Liver (tissue), 8 donors: ENCODE measurements at regions not wholly inside any gene's neighbourhood (a gene's known extent, or its start where the extent isn't known, plus 50 kb on each side); places are given as distances from the start of the nearest gene placed in this dataset.
"Not testable (repeated sequence)": the region's sequence is repeated elsewhere in the genome, so short reads cannot be mapped to it uniquely, and the experiment has no call there.

ENCODE experiments used
- DNase-seq: peaks from one replicate; pipeline ENCODE4 v3.0.0-alpha.2; 2017; ENCODE audit warnings: low spot score
- H3K27ac ChIP-seq, 2 donors: one replicate each; pipeline ENCODE4 v1.7.0; 2013; ENCODE audit warnings: inconsistent platforms in 2 of 2, low read length in 2 of 2, control low read depth in 1 of 2, low read depth in 1 of 2, mild to moderate bottlenecking in 1 of 2
- H3K27me3 ChIP-seq, 4 donors: one replicate each; pipeline versions ENCODE4 v1.6.1 to v1.7.0; 2013; ENCODE audit warnings: low read length in 3 of 4, inconsistent platforms in 1 of 4, mild to moderate bottlenecking in 1 of 4, moderate library complexity in 1 of 4; ENCODE audit not compliant: control insufficient read depth in 4 of 4, insufficient read depth in 4 of 4
- H3K36me3 ChIP-seq, 4 donors: one replicate each; pipeline versions ENCODE4 v1.6.1 to v1.7.0; 2013; ENCODE audit warnings: low read length in 3 of 4, mild to moderate bottlenecking in 3 of 4, low read depth in 1 of 4, moderate library complexity in 1 of 4; ENCODE audit not compliant: control insufficient read depth in 4 of 4, insufficient read depth in 3 of 4
- H3K4me1 ChIP-seq, 4 donors: one replicate each; pipeline versions ENCODE4 v1.6.1 to v1.7.0; 2013; ENCODE audit warnings: low read length in 3 of 4, mild to moderate bottlenecking in 3 of 4, moderate library complexity in 1 of 4; ENCODE audit not compliant: control insufficient read depth in 4 of 4, insufficient read depth in 4 of 4
- H3K4me3 ChIP-seq, 3 donors: one replicate each; pipeline versions ENCODE4 v1.6.1 to v1.7.0; 2013; ENCODE audit warnings: low read length in 3 of 3, control low read depth in 1 of 3, low read depth in 1 of 3, mild to moderate bottlenecking in 1 of 3
- H3K9ac ChIP-seq, 2 donors: one replicate each; pipeline ENCODE4 v1.7.0; 2013; ENCODE audit warnings: low read length in 2 of 2, mild to moderate bottlenecking in 2 of 2, moderate library complexity in 2 of 2, control low read depth in 1 of 2, low read depth in 1 of 2
- H3K9me3 ChIP-seq, 4 donors: one replicate each; pipeline versions ENCODE4 v1.6.1 to v1.7.0; 2013; ENCODE audit warnings: low read length in 3 of 4; ENCODE audit not compliant: control insufficient read depth in 4 of 4
- CTCF ChIP-seq: fragments of 150-350 bp; IDR thresholded peaks from 2 replicates; pipeline ENCODE4 v1.5.1; 2017; ENCODE audit warnings: improper control_type of control experiment, low read depth, low read length; ENCODE audit not compliant: missing input control
- EGR1 ChIP-seq, 2 donors: IDR thresholded peaks; 2 replicates each; pipeline ENCODE4 v1.6.1; 2016 to 2018; ENCODE audit warnings: antibody characterized with exemption in 2 of 2, low read depth in 2 of 2
- FOXA1 ChIP-seq: IDR thresholded peaks from 2 replicates; pipeline ENCODE4 v1.6.1; 2016; ENCODE audit warnings: antibody characterized with exemption
- FOXA2 ChIP-seq: IDR thresholded peaks from 2 replicates; pipeline ENCODE4 v1.6.1; 2016; ENCODE audit warnings: antibody characterized with exemption
- HNF4A ChIP-seq, 2 donors: conservative IDR thresholded peaks; 2 replicates each; pipeline ENCODE4 v1.6.1; 2016; ENCODE audit warnings: antibody characterized with exemption in 2 of 2, mild to moderate bottlenecking in 2 of 2
- JUND ChIP-seq, 2 donors: IDR thresholded peaks; 2 replicates each; pipeline ENCODE4 v1.6.1; 2016; ENCODE audit warnings: antibody characterized with exemption in 2 of 2
- MAX ChIP-seq: IDR thresholded peaks from 2 replicates; pipeline ENCODE4 v1.6.1; 2016; ENCODE audit warnings: antibody characterized with exemption
- NR2F2 ChIP-seq: IDR thresholded peaks from 2 replicates; pipeline ENCODE4 v1.6.1; 2016; ENCODE audit warnings: antibody characterized with exemption
- RAD21 ChIP-seq, 2 donors: IDR thresholded peaks; 2 replicates each; pipeline ENCODE4 v1.6.1; 2016; ENCODE audit warnings: antibody characterized with exemption in 2 of 2, mild to moderate bottlenecking in 2 of 2
- RXRA ChIP-seq, 2 donors: IDR thresholded peaks; 2 replicates each; pipeline ENCODE4 v1.6.1; 2017 to 2018; ENCODE audit warnings: antibody characterized with exemption in 2 of 2, mild to moderate bottlenecking in 1 of 2
- SP1 ChIP-seq: IDR thresholded peaks from 2 replicates; pipeline ENCODE4 v1.6.1; 2018; ENCODE audit warnings: antibody characterized with exemption, mild to moderate bottlenecking
- TAF1 ChIP-seq: conservative IDR thresholded peaks from 2 replicates; pipeline ENCODE4 v1.6.1; 2016; ENCODE audit warnings: antibody characterized with exemption, mild to moderate bottlenecking
- YY1 ChIP-seq: IDR thresholded peaks from 2 replicates; pipeline ENCODE4 v1.6.1; 2016; ENCODE audit warnings: antibody characterized with exemption, mild to moderate bottlenecking
- ZBTB33 ChIP-seq: IDR thresholded peaks from 2 replicates; pipeline ENCODE4 v1.6.1; 2016; ENCODE audit warnings: antibody characterized with exemption
- WGBS: extraction: QIAGEN DNeasy Blood & Tissue Kit; methylation state at CpG from one replicate; pipeline ENCODE4 v1.1.7; 2013; 5-methylcytosine and 5-hydroxymethylcytosine counted together
- donor health status: healthy.
- donor health status: healthy.
- donor health status: healthy.
- donor health status: healthy.
- donor health status: healthy.

DNA sequence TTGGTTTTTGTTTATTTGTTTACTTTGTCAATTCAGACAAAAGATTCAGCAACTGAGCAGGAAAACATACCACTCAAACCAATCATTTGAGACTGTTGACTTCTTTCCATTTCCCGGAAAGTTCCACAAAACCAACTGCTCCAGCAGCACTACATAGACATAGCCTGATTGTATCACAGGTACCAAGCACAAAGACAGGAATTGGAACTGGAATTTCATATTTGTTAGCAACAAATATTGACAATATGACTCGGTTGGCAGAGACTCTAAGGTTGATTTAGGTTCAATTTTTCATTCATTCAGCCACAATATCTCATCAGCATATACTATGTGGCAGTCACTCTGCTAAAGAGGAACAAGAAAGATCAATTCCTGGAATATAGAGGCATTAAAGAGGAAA, 364.0 kb downstream of the ZIC3 start:
- Histone ChIP-seq H3K27me3 (no peaks in the 10 kb centered on the region), H3K9me3 (peaks cover 0 to 5% (median 2%) of the 10 kb centered on the region in 4 donors), H3K4me1 (no peaks in the 10 kb centered on the region), H3K27ac (no peak overlapping the region), H3K4me3 (no peak overlapping the region), H3K36me3 (no peaks in the 10 kb centered on the region), H3K9ac (no peak overlapping the region)
- DNase-seq = no peak
- no peak for TF ChIP-seq HNF4A (conservative IDR thresholded peaks at IDR 0.05)
- TF ChIP-seq CTCF = no peak
- no peak for TF ChIP-seq NR2F2
- no peak for TF ChIP-seq RAD21 (IDR thresholded peaks at IDR 0.05)
- TF ChIP-seq YY1 = no peak
- no peak for TF ChIP-seq JUND (IDR thresholded peaks at IDR 0.05)
- no peak for TF ChIP-seq TAF1
- TF ChIP-seq SP1 = no peak
- TF ChIP-seq FOXA1 = no peak
- 53% methylated on average over 2 of the region's 2 CpGs for WGBS

DNA sequence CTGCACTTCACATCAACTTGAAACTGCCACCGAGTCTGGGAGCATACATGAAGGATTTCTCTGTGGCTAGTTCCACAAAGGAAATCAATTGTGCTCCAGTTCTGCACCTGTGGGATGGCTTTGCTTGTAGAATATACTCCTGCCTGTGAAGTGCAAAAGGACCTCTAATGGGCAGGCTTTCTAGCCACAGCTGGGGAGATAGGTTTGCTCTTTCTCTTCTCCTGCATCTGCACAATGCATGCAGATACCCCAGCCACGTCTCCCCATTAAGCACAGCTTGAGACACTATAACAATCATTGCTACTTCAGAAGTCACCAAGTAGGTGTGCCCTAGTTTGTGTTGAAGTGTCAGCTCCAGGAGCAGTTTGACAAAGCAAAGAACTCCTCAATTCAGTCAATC, 364.6 kb downstream of the ZIC3 start:
- no peak for TF ChIP-seq HNF4A (conservative IDR thresholded peaks at IDR 0.05)
- TF ChIP-seq CTCF = no peak
- TF ChIP-seq RXRA (IDR thresholded peaks at IDR 0.05) = no peak
- TF ChIP-seq TAF1 = no peak
- no peak for TF ChIP-seq FOXA2
- no peak for TF ChIP-seq YY1
- no peak for TF ChIP-seq ZBTB33
- TF ChIP-seq MAX = no peak
- no peak for TF ChIP-seq EGR1 (IDR thresholded peaks at IDR 0.05; ENCODE audit: low read depth in 2 of 2)
- Histone ChIP-seq H3K27ac (no peak overlapping the region), H3K4me3 (no peak overlapping the region), H3K9me3 (peaks cover 0 to 8% (median 3%) of the 10 kb centered on the region in 4 donors), H3K36me3 (no peaks in the 10 kb centered on the region), H3K9ac (no peak overlapping the region), H3K27me3 (no peaks in the 10 kb centered on the region), H3K4me1 (no peaks in the 10 kb centered on the region)
- WGBS = 18% methylated on average over 2 of the region's 2 CpGs
- no peak for DNase-seq

DNA sequence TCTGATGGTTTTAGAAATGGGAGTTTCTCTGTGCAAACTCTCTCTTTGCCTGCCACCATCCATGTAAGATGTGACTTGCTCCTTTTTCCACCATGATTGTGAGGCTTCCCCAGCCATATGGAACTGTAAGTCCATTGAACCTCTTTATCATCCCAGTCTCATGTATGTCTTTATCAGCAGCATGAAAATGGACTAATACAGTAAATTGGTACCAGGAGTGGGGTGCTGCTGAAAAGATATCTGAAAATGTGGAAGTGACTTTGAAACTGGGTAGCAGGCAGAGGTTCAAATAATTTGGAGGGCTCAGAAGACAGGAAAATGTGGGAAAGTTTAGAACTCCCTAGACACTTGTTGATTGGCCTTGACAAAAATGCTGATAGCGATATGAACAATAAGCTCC, 368.3 kb downstream of the ZIC3 start:
- not testable (repeated sequence) for H3K9ac ChIP-seq, H3K27ac ChIP-seq, H3K4me3 ChIP-seq, H3K36me3 ChIP-seq, H3K9me3 ChIP-seq, H3K27me3 ChIP-seq, DNase-seq, H3K4me1 ChIP-seq
- WGBS = 86% methylated on average over 1 of the region's 1 CpG

- H3K9me3 ChIP-seq, H3K9ac ChIP-seq, H3K27me3 ChIP-seq, H3K4me1 ChIP-seq, H3K4me3 ChIP-seq, H3K36me3 ChIP-seq, H3K27ac ChIP-seq, DNase-seq: not testable (repeated sequence)
- WGBS = 82% methylated on average over 4 of the region's 4 CpGs
Observed at GRCh38 chrX:137934887-137935286, 369.0 kb downstream of the ZIC3 start.
